22Rv1 (cell line): ENCODE measurements at regions not wholly inside any gene's neighbourhood (a gene's known extent, or its start where the extent isn't known, plus 50 kb on each side); places are given as distances from the start of the nearest gene placed in this dataset.

ENCODE experiments used
- CTCF ChIP-seq: fragments of 450-650 bp; IDR thresholded peaks from 2 replicates; pipeline ENCODE4 v1.5.1; 2017; ENCODE audit warnings: mild to moderate bottlenecking
- ZFX ChIP-seq: fragments of 450-650 bp; IDR thresholded peaks from 2 replicates; pipeline ENCODE4 v1.6.1; 2017; ENCODE audit warnings: antibody characterized with exemption, borderline replicate concordance

GRCh38 chr16:27699540-27699939 is 149.6 kb downstream of the KATNIP start:
- TF ChIP-seq CTCF (no peak), ZFX (no peak)
